ENCODE measurements at regions not wholly inside any gene's neighbourhood (a gene's known extent, or its start where the extent isn't known, plus 50 kb on each side); places are given as distances from the start of the nearest gene placed in this dataset.

DNA sequence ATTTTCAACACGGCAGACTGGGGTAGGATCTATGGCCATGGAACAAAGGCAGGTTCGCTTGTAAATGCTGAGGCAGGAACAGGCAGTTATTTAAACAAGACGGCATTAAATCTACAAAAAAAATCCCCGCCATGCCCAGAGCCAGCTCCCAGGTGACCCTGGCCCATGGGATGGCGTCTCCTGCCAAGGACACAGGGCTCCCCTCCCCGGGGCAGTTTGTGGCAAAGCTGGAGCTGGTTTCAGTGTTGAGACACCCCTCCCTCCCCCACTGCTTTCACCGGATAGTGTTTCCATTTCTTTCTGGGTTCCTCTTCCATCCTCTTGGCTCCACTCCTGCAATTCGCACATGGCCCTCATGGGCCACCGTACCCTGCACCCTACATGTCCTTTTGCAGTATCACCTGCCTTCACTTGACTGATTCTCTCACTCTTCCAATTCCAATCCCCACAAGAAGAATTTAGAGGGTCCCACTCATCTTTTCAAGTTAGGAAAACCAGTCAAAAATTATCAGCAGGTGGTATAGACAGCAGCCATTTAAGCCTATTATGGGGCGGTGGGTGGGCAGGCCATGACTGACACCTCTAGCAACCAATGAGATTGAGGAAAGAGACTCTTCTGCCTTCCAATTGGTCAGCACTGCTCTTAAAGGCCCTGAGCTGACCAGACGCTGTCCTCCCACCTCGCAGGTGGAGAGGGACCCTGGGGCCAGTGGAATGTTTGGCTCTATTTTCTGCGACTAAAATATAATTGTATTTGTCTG is 52.0 kb downstream of the OLIG1 start:
- no peak overlapping the region for H3K4me3 ChIP-seq
- DNase-seq (ENCODE audit: low spot score in 2 of 2): no peak
- TF ChIP-seq CTCF (IDR thresholded peaks at IDR 0.05): no peak
- no peaks in the 10 kb centered on the region for H3K36me3 ChIP-seq
- no peaks in the 10 kb centered on the region for H3K9me3 ChIP-seq
- H3K4me1 ChIP-seq: no peaks in the 10 kb centered on the region
- intact Hi-C loops (cut with DNase I): no loop called here
- no peaks in the 10 kb centered on the region for H3K27me3 ChIP-seq
- no peak overlapping the region for H3K27ac ChIP-seq

- DNase-seq (ENCODE audit: low spot score in 2 of 2): no peak
- Histone ChIP-seq H3K9me3 (no peaks in the 10 kb centered on the region), H3K4me1 (no peaks in the 10 kb centered on the region), H3K4me3 (no peak overlapping the region), H3K27me3 (no peaks in the 10 kb centered on the region), H3K27ac (no peak overlapping the region), H3K36me3 (no peaks in the 10 kb centered on the region)
- TF ChIP-seq CTCF (IDR thresholded peaks at IDR 0.05): no peak
- intact Hi-C loops (cut with DNase I): no loop called here
These were observed 52.6 kb downstream of the OLIG1 start for GRCh38 chr21:33122507-33122906.

DNA sequence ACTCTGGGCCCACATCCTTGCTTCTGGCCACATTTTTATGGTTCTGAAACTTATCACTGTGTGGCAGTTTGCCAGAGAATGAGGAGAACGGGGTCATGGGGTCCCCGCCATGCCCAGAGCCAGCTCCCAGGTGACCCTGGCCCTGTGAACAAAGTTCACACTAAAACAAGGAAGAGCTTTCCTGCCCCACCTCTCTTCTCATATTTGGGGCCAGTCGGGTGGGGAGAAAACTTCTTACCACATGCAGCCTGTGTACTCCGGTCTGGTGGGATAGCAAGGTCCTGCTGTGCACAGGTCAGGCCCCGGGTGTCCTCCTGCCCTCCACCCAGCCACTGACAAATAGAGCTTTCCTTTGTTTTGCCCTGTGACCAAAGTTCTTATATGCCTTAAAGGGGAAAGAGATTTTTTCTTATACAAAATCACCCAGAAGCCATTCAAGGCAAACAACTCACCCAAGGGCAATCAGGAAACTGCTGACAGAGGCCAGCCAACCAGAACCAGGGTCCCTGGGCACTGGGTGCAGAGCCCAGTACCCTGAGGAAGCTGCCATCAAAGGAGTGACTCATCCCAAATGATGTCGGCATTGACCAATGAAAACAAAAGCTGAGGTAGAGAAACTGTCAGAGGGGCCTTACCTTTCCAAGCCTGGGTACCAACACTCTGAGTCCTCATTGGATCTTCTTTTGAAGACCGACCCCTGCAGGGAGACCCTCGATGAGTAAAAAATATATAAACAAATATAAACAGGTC is 53.6 kb downstream of the OLIG1 start:
- Histone ChIP-seq H3K4me1 (no peaks in the 10 kb centered on the region), H3K27me3 (no peaks in the 10 kb centered on the region), H3K9me3 (no peaks in the 10 kb centered on the region), H3K27ac (no peak overlapping the region), H3K36me3 (no peaks in the 10 kb centered on the region), H3K4me3 (no peak overlapping the region)
- TF ChIP-seq CTCF (IDR thresholded peaks at IDR 0.05): no peak
- no peak for DNase-seq (ENCODE audit: low spot score in 2 of 2)
- intact Hi-C loops (cut with DNase I): no loop called here

DNA sequence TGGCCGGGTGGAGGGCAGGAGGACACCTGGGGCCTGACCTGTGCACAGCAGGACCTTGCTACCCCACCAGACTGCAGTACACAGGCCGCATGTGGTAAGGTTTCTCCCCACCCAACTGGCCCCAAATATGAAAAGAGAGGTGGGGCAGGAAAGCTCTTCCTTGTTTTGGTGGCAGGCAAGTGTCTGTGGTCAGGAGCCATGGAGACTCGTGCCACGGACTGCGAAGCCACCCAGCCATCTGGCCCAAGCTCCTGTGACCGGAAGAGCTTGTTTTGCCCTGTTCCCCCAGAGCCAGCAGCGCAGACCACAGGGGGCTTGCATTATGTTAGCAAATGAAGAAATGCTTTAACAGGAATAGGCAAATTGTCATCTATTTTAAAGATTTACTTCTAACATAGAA is 54.9 kb downstream of the OLIG1 start:
- H3K4me1 ChIP-seq: no peaks in the 10 kb centered on the region
- intact Hi-C loops (cut with DNase I): no loop called here
- no peak overlapping the region for H3K27ac ChIP-seq
- H3K27me3 ChIP-seq: no peaks in the 10 kb centered on the region
- H3K36me3 ChIP-seq: no peaks in the 10 kb centered on the region
- no peak for DNase-seq (ENCODE audit: low spot score in 2 of 2)
- H3K9me3 ChIP-seq: no peaks in the 10 kb centered on the region
- no peak overlapping the region for H3K4me3 ChIP-seq
- no peak for TF ChIP-seq CTCF (IDR thresholded peaks at IDR 0.05)

- Histone ChIP-seq H3K27ac (no peak overlapping the region), H3K4me3 (no peak overlapping the region), H3K27me3 (no peaks in the 10 kb centered on the region), H3K4me1 (no peaks in the 10 kb centered on the region), H3K9me3 (no peaks in the 10 kb centered on the region), H3K36me3 (no peaks in the 10 kb centered on the region)
- TF ChIP-seq CTCF (IDR thresholded peaks at IDR 0.05): no peak
- no peak for DNase-seq (ENCODE audit: low spot score in 2 of 2)
- intact Hi-C loops (cut with DNase I): no loop called here
These were observed 55.9 kb downstream of the OLIG1 start for GRCh38 chr21:33125680-33126375.

All from ascending aorta (tissue), 2 donors.